Vagina (tissue), 2 donors: ENCODE measurements at regions not wholly inside any gene's neighbourhood (a gene's known extent, or its start where the extent isn't known, plus 50 kb on each side); places are given as distances from the start of the nearest gene placed in this dataset.

Source experiments
- POLR2A ChIP-seq, 2 donors: fragments of 450-650 bp; IDR thresholded peaks; one replicate each; pipeline ENCODE4 v1.6.1; 2017; ENCODE audit warnings: antibody characterized with exemption in 2 of 2, mild to moderate bottlenecking in 2 of 2, moderate library complexity in 2 of 2
- POLR2AphosphoS5 ChIP-seq, 2 donors: sonication (generic); formaldehyde crosslinking; IDR thresholded peaks; one replicate each; pipeline ENCODE4 v1.9.0; 2017; ENCODE audit warnings: antibody characterized with exemption in 2 of 2, mild to moderate bottlenecking in 2 of 2, low read depth in 1 of 2; ENCODE audit not compliant: insufficient read depth in 1 of 2
- TF ChIP-seq, protein P1 (sequence below), 3 experiments: fragments of 450-650 bp in 2 of 3; fragments of 200-600 bp in 1 of 3; sonication (generic) in 1 of 3; IDR thresholded peaks; one replicate each; pipeline ENCODE4 v1.5.1; 2017 to 2019; ENCODE audit warnings: antibody characterized with exemption in 3 of 3, mild to moderate bottlenecking in 2 of 3, moderate library complexity in 2 of 3

DNA sequence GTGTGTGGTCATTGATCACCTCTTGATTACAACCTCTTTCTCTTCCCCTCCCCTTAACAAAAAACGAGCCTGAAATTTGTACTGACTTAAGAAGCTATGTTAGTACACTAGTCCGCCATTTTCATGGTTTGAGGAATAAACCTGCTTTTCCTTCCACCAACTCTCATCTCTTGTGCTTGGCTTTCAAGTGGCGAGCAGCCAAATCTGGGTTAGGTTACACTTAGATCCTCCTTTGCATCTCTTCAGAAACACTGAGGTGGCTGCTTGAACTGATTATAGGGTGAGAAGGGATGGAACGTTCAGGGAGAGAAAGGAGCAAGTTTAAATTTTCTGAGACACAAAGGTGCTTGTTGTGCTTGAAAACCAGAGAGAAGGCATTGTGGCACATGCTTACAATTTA is 2171.4 kb downstream of the LRRC4C start:
- TF ChIP-seq, protein P1, sequence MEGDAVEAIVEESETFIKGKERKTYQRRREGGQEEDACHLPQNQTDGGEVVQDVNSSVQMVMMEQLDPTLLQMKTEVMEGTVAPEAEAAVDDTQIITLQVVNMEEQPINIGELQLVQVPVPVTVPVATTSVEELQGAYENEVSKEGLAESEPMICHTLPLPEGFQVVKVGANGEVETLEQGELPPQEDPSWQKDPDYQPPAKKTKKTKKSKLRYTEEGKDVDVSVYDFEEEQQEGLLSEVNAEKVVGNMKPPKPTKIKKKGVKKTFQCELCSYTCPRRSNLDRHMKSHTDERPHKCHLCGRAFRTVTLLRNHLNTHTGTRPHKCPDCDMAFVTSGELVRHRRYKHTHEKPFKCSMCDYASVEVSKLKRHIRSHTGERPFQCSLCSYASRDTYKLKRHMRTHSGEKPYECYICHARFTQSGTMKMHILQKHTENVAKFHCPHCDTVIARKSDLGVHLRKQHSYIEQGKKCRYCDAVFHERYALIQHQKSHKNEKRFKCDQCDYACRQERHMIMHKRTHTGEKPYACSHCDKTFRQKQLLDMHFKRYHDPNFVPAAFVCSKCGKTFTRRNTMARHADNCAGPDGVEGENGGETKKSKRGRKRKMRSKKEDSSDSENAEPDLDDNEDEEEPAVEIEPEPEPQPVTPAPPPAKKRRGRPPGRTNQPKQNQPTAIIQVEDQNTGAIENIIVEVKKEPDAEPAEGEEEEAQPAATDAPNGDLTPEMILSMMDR (IDR thresholded peaks at IDR 0.05), result no peak
- TF ChIP-seq POLR2A (IDR thresholded peaks at IDR 0.05) (no peak), POLR2AphosphoS5 (IDR thresholded peaks at IDR 0.05; ENCODE audit: insufficient read depth in 1 of 2, low read depth in 1 of 2) (no peak)
